ENCODE measurements at regions not wholly inside any gene's neighbourhood (a gene's known extent, or its start where the extent isn't known, plus 50 kb on each side); places are given as distances from the start of the nearest gene placed in this dataset.

DNA sequence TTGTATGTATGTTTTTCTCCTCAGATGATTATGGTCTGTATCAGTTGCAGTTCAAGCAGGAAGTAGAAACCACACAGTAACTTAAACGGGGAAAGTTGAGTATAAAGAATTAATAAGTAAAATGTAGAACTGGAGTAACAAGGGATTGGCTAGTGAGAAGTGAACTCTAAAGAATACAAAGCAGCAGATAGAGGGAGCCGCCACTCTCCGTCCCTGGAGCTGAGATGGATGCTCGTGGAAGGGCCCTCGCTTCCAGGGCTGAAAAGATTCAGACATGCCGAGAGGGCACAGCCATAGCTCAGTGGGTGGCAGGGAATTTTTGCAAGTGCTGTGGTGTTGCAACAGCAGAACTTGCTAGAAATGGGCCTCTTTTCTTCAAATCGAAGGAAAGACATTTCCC, 155.8 kb downstream of the COL6A3 start:
- no peak overlapping the region for H3K27ac ChIP-seq
- no peak overlapping the region for H3K9ac ChIP-seq
- H2AFZ ChIP-seq (ENCODE audit: low read depth): no peak overlapping the region
- H3K4me1 ChIP-seq (ENCODE audit: low read depth, poor library complexity, severe bottlenecking): no peaks in the 10 kb centered on the region
- no peak for TF ChIP-seq CTCF (conservative IDR thresholded peaks at IDR 0.05; ENCODE audit: low read depth, low read length)
- H3K4me3 ChIP-seq (IDR thresholded peaks at IDR 0.05; ENCODE audit: insufficient read depth, low read depth, low read length): no peak overlapping the region
- H4K20me1 ChIP-seq (ENCODE audit: insufficient read depth): no peaks in the 10 kb centered on the region
- H3K36me3 ChIP-seq (ENCODE audit: insufficient read depth): no peaks in the 10 kb centered on the region
- H3K79me2 ChIP-seq (ENCODE audit: insufficient read depth, low read depth): no peaks in the 10 kb centered on the region
- no peaks in the 10 kb centered on the region for H3K27me3 ChIP-seq (ENCODE audit: insufficient read depth, low read depth)
- no peak overlapping the region for H3K4me2 ChIP-seq

GRCh38 chr2:237258615-237259014, 155.3 kb downstream of the COL6A3 start:
- Histone ChIP-seq H3K4me1 (ENCODE audit: low read depth, poor library complexity, severe bottlenecking) (no peaks in the 10 kb centered on the region), H3K27me3 (ENCODE audit: insufficient read depth, low read depth) (no peaks in the 10 kb centered on the region), H3K36me3 (ENCODE audit: insufficient read depth) (no peaks in the 10 kb centered on the region), H3K9ac (no peak overlapping the region), H4K20me1 (ENCODE audit: insufficient read depth) (no peaks in the 10 kb centered on the region), H3K79me2 (ENCODE audit: insufficient read depth, low read depth) (no peaks in the 10 kb centered on the region), H3K4me3 (IDR thresholded peaks at IDR 0.05; ENCODE audit: insufficient read depth, low read depth, low read length) (no peak overlapping the region), H3K4me2 (no peak overlapping the region), H3K27ac (no peak overlapping the region), H2AFZ (ENCODE audit: low read depth) (no peak overlapping the region)
- TF ChIP-seq CTCF (conservative IDR thresholded peaks at IDR 0.05; ENCODE audit: low read depth, low read length): no peak

- H3K4me3 ChIP-seq (IDR thresholded peaks at IDR 0.05; ENCODE audit: insufficient read depth, low read depth, low read length): no peak overlapping the region
These were observed 154.8 kb downstream of the COL6A3 start for GRCh38 chr2:237259201-237259600.

GRCh38 chr2:237260039-237260620, 153.8 kb downstream of the COL6A3 start:
- no peaks in the 10 kb centered on the region for H3K4me1 ChIP-seq (ENCODE audit: low read depth, poor library complexity, severe bottlenecking)
- H3K36me3 ChIP-seq (ENCODE audit: insufficient read depth): no peaks in the 10 kb centered on the region
- no peaks in the 10 kb centered on the region for H3K79me2 ChIP-seq (ENCODE audit: insufficient read depth, low read depth)
- H3K27ac ChIP-seq: no peak overlapping the region
- H3K9ac ChIP-seq: no peak overlapping the region
- no peak for TF ChIP-seq CTCF (conservative IDR thresholded peaks at IDR 0.05; ENCODE audit: low read depth, low read length)
- no peaks in the 10 kb centered on the region for H4K20me1 ChIP-seq (ENCODE audit: insufficient read depth)
- H2AFZ ChIP-seq (ENCODE audit: low read depth): no peak overlapping the region
- no peak overlapping the region for H3K4me2 ChIP-seq
- H3K4me3 ChIP-seq (IDR thresholded peaks at IDR 0.05; ENCODE audit: insufficient read depth, low read depth, low read length): no peak overlapping the region
- H3K27me3 ChIP-seq (ENCODE audit: insufficient read depth, low read depth): no peaks in the 10 kb centered on the region

More at GRCh38 chr2:237259201-237259600, 154.8 kb downstream of the COL6A3 start:
- Histone ChIP-seq H4K20me1 (ENCODE audit: insufficient read depth) (no peaks in the 10 kb centered on the region), H3K27me3 (ENCODE audit: insufficient read depth, low read depth) (no peaks in the 10 kb centered on the region), H3K27ac (no peak overlapping the region), H3K9ac (no peak overlapping the region), H3K4me1 (ENCODE audit: low read depth, poor library complexity, severe bottlenecking) (no peaks in the 10 kb centered on the region), H3K79me2 (ENCODE audit: insufficient read depth, low read depth) (no peaks in the 10 kb centered on the region), H2AFZ (ENCODE audit: low read depth) (no peak overlapping the region), H3K4me2 (no peak overlapping the region), H3K36me3 (ENCODE audit: insufficient read depth) (no peaks in the 10 kb centered on the region)
- no peak for TF ChIP-seq CTCF (conservative IDR thresholded peaks at IDR 0.05; ENCODE audit: low read depth, low read length)

Data from KMS-11 (cell line).